ENCODE measurements at regions not wholly inside any gene's neighbourhood (a gene's known extent, or its start where the extent isn't known, plus 50 kb on each side); places are given as distances from the start of the nearest gene placed in this dataset.
"Not testable (repeated sequence)": the region's sequence is repeated elsewhere in the genome, so short reads cannot be mapped to it uniquely, and the experiment has no call there.

DNA sequence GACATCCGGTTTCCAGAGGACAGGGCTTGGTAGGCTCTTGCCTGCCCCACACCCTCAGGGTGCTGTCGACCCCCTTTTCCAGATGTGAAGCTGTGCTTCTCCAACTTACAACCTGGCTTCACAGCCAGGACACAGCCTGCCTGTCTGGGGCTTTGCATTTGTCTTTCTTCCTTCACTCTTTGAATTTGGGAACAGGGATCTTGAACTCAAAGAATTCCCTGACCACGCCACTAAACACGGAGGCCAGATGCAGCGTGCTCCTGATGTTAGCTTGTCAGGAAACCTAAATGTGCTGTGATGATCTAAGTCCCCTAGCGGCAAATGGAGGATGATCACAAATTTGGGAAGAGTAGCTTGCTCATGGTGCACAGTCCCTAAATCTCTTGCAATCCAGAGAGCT is 244.8 kb upstream of the RGMA start:
- TF ChIP-seq, protein P1, sequence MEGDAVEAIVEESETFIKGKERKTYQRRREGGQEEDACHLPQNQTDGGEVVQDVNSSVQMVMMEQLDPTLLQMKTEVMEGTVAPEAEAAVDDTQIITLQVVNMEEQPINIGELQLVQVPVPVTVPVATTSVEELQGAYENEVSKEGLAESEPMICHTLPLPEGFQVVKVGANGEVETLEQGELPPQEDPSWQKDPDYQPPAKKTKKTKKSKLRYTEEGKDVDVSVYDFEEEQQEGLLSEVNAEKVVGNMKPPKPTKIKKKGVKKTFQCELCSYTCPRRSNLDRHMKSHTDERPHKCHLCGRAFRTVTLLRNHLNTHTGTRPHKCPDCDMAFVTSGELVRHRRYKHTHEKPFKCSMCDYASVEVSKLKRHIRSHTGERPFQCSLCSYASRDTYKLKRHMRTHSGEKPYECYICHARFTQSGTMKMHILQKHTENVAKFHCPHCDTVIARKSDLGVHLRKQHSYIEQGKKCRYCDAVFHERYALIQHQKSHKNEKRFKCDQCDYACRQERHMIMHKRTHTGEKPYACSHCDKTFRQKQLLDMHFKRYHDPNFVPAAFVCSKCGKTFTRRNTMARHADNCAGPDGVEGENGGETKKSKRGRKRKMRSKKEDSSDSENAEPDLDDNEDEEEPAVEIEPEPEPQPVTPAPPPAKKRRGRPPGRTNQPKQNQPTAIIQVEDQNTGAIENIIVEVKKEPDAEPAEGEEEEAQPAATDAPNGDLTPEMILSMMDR (IDR thresholded peaks at IDR 0.05; ENCODE audit: low read depth, low read length), result no peak

DNA sequence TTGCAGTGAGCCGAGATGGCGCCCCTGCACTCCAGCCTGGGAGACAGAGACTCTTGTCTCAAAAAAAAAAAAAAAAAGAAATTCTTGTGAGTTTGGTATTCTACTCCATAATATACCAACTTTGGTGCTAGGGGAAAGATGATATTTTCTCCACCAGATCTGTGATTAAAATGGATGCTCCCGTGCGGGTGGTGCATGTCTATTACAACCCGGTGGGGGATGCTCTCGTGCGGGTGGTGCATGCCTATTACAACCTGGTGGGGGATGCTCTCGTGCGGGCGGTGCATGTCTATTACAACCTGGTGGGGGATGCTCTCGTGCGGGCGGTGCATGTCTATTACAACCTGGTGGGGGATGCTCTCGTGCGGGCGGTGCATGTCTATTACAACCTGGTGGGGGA is 244.1 kb upstream of the RGMA start:
- not testable (repeated sequence) for DNase-seq (ENCODE audit: extremely low read depth, low read depth)

More for the DNA sequence above, 244.8 kb upstream of the RGMA start:
- no peak for DNase-seq (ENCODE audit: extremely low read depth, low read depth)

DNA sequence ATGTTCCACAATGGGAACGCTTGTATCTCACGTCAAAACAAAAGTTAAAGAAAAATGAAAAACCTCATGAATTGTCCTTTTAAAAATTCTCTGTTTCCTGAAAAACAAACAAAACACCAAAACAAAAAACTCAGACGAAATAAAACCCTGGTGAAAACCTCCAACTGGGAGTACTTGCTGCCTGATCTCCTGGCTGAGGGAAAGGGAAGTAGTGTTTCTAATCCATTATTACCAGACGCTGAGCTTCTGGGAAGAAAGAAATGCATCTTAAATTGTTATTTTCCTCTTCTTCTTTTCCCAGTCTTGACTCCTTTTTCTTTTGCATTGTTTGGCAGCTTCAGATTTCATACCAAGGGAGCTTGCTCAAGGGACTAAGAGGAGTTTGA is 243.2 kb upstream of the RGMA start:
- no peak for DNase-seq (ENCODE audit: extremely low read depth, low read depth)
- TF ChIP-seq, protein P1 (IDR thresholded peaks at IDR 0.05; ENCODE audit: low read depth, low read length), result no peak

DNA sequence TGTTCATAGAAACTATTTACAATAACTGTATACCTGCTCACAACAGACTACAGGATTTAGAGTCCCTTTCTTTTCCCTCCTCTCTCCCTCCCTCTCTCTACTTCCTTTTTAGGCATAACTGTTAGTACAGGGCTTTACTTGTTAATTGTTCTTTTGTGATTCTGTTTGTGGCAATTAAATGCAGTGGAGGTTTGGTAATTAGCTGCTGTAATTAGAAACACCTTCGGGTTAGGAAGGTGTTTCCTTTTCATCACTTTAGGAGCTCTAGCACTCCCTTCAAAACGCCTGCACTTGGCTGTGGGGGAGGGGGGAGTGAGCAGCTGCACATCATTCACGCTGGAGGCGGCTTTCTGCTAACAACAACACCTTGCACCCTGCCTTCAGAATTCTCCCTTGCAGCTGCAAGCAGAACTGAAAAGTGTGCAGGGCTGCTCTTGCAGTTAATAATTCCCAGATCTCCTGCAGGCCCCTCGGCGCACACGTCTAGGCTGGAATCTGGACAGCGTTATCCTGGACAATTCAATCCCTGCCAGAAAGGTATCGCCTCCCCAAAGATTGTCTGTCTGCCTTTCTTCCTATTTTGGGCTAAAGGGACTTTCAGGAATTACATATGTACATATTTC is 242.6 kb upstream of the RGMA start:
- no peak for DNase-seq (ENCODE audit: extremely low read depth, low read depth)
- TF ChIP-seq, protein P1 (IDR thresholded peaks at IDR 0.05; ENCODE audit: low read depth, low read length), result no peak

DNA sequence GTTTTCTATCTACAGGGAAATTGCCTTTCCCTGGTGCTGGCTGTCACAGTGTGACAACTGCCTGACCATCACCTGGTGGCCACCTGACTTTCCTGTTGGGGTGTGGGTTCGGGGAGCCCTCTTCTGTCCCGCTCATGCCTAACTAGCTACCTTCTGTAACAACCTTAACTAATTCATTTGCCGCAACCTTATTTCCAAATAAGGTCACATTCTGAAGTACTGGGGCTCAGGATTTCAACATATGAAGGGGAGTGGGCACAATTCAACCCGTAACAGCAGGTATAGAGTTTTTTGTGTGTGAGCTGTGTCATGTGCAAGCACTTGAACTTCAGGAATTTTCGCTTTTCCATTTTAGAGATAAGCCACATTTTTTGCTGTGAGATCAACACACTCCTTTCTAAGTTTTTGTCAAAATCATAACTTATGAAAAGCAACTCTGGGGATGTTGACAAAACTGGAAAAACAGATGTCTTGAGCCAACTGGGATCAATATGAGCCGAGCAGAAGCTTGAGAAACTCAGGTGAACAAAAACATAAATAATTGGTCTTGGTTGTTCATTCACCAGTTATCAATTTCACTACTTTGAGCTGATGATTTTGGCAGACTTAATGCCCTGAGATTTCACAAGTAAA is 242.0 kb upstream of the RGMA start:
- TF ChIP-seq, protein P1 (IDR thresholded peaks at IDR 0.05; ENCODE audit: low read depth, low read length), result no peak
- no peak for DNase-seq (ENCODE audit: extremely low read depth, low read depth)

DNA sequence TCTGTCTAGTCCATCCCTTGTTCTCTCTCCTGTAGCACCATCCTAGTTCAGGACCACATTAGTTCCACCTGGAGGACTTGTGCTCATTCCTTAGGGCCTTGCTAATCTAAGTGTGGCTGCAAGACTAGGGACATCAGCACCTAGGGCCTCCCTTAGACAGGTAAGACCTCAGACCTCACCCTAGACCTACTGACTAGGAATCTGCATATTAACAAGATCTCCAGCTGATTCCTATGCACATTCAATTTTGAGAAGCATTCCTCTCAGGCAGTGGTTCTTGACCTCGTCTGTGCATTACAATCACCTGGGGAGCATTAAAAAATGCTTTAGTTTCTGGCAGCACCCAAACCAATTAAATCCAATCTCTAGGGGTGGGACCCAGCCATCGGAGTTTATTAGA is 238.4 kb upstream of the RGMA start:
- TF ChIP-seq, protein P1 (IDR thresholded peaks at IDR 0.05; ENCODE audit: low read depth, low read length), result no peak
- no peak for DNase-seq (ENCODE audit: extremely low read depth, low read depth)

DNA sequence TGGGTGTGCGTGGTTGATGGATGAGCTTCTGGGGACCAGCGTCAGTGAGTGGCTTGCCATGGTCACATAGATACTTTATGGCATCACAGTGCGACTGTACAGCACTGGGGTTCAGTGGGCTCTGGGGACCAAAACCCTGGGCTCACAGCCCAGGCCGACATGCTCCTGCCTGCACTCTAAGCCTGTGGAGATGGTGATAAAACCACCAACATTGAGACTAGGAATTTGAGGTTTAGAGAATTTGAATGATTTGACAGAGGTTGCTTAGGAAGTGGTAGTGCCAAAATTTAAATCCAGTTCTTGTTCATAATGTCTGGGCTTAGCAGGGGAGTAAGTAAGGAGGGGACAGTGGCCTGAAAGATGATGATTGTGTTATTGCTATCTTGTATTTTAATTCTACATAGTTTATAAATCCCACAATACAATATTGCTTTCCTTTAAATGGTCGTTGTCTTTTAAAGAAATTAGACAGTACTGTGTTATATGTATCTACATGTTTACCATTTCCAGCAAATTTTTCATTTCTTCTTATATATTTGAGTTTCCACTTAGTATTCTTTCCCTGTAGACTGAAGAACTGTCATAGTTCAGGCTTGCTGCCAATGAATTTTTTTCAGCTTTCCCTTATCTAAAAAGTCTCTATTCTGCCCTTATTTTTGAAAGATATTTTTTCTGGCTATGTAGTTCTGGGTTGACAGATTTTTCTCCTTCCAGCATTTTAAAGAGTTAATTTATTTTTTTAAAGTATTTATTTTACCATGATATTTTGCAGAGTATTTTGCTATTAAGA is 235.4 kb upstream of the RGMA start:
- TF ChIP-seq, protein P1 (IDR thresholded peaks at IDR 0.05; ENCODE audit: low read depth, low read length), result no peak
- no peak for DNase-seq (ENCODE audit: extremely low read depth, low read depth)

Data from AG09319 (cell line).